ENCODE measurements at regions not wholly inside any gene's neighbourhood (a gene's known extent, or its start where the extent isn't known, plus 50 kb on each side); places are given as distances from the start of the nearest gene placed in this dataset.

GRCh38 chr5:17381932-17382331 is 116.1 kb upstream of the TAF11L2 start:
- BruUV-seq (replicated peaks), result no TSS peak
- in situ Hi-C loops (cut with MboI), result loop anchor here (25.0 kb wide), 1 partner anchor 1530 kb away; no protein-coding TSS in a partner anchor
- no peak for FAIRE-seq

More at GRCh38 chr5:17381932-17382331, 116.1 kb upstream of the TAF11L2 start:
- DNase-seq (ENCODE audit: extremely low read depth in 1 of 4, low spot score in 3 of 4), result no peak
- no peak overlapping the region for H3K9ac ChIP-seq (ENCODE audit: insufficient read depth in 1 of 2, low read depth in 2 of 2, low read length in 2 of 2)
- H3K9me1 ChIP-seq (ENCODE audit: control insufficient read depth, insufficient read depth, low read length), result no peaks in the 10 kb centered on the region
- ChIA-PET POLR2A (no interaction called here), CTCF (ENCODE audit: low intra/inter-chr PET ratio) (no interaction called here)
- no peak overlapping the region for H3K4me3 ChIP-seq
- H3K36me3 ChIP-seq (ENCODE audit: control insufficient read depth, insufficient read depth, low read length), result no peaks in the 10 kb centered on the region
- H2AFZ ChIP-seq (ENCODE audit: low read depth, low read length), result no peak overlapping the region
- no peaks in the 10 kb centered on the region for H3K79me2 ChIP-seq (ENCODE audit: control insufficient read depth, insufficient read depth, low read length)
- H4K20me1 ChIP-seq (replicated peaks; ENCODE audit: control insufficient read depth, insufficient read depth, low read length), result no peaks in the 10 kb centered on the region
- no peaks in the 10 kb centered on the region for H3K9me3 ChIP-seq (replicated peaks; ENCODE audit: control insufficient read depth, insufficient read depth, low read depth, low read length)
- no peak overlapping the region for H3K4me2 ChIP-seq (ENCODE audit: insufficient read depth, low read length)
- H3K4me1 ChIP-seq (replicated peaks in 1 of 2; ENCODE audit: control insufficient read depth in 2 of 2, insufficient read depth in 2 of 2, low read length in 2 of 2), result no peaks in the 10 kb centered on the region
- WGBS (ENCODE audit: insufficient coverage, low coverage, missing lambda C conversion rate), result 3% methylated on average over 2 of the region's 2 CpGs
- ATAC-seq, result no peak
- H3K27me3 ChIP-seq (ENCODE audit: control insufficient read depth in 2 of 2, insufficient read depth in 2 of 2, low read length in 2 of 2), result no peaks in the 10 kb centered on the region; a peak in 1 of 5 replicates
- intact Hi-C loops (cut with micrococcal nuclease), result no loop called here
- H3K27ac ChIP-seq (ENCODE audit: extremely low read depth, low read depth, low read length), result no peak overlapping the region
- TF ChIP-seq MTA1 (IDR thresholded peaks at IDR 0.05; ENCODE audit: borderline replicate concordance), result no peak
- TF ChIP-seq ZNF212 (CRISPR knock-in tag; IDR thresholded peaks at IDR 0.05), result no peak
- TF ChIP-seq NCOR1 (IDR thresholded peaks at IDR 0.05), result no peak
- TF ChIP-seq EZH2 (IDR thresholded peaks at IDR 0.05; ENCODE audit: borderline replicate concordance, low read depth, low read length), result no peak
- TF ChIP-seq TAF1 (IDR thresholded peaks at IDR 0.05; ENCODE audit: control insufficient read depth, extremely low read depth, insufficient read depth, low read length, severe bottlenecking), result no peak
- TF ChIP-seq HDAC3 (IDR thresholded peaks at IDR 0.05; ENCODE audit: borderline replicate concordance, partially characterized antibody), result no peak
- no peak for TF ChIP-seq NR1H2 (CRISPR knock-in tag; IDR thresholded peaks at IDR 0.05)
- TF ChIP-seq PCBP2 (IDR thresholded peaks at IDR 0.05; ENCODE audit: low read depth, low read length, poor library complexity, severe bottlenecking), result no peak
- no peak for TF ChIP-seq NFIC (IDR thresholded peaks at IDR 0.05)
- TF ChIP-seq ETV5 (CRISPR knock-in tag; IDR thresholded peaks at IDR 0.05; ENCODE audit: low read depth), result no peak
- TF ChIP-seq ZNF311 (CRISPR knock-in tag; IDR thresholded peaks at IDR 0.05), result no peak
- TF ChIP-seq MEF2A (IDR thresholded peaks at IDR 0.05; ENCODE audit: control insufficient read depth, low read depth, low read length), result no peak
- TF ChIP-seq RBM22 (IDR thresholded peaks at IDR 0.05; ENCODE audit: low read depth, low read length, poor library complexity, severe bottlenecking), result no peak
- no peak for TF ChIP-seq BRD9 (IDR thresholded peaks at IDR 0.05; ENCODE audit: low read depth, partially characterized antibody)
- no peak for TF ChIP-seq BACH1 (tag; IDR thresholded peaks at IDR 0.05)
- no peak for TF ChIP-seq PTBP1 (IDR thresholded peaks at IDR 0.05; ENCODE audit: low read depth, low read length)
- TF ChIP-seq ZNF512 (tag; IDR thresholded peaks at IDR 0.05), result no peak
- no peak for TF ChIP-seq OTX1 (CRISPR knock-in tag; IDR thresholded peaks at IDR 0.05)

Measured in K562 (cell line).